Breast epithelium (tissue), 3 donors: ENCODE measurements at regions not wholly inside any gene's neighbourhood (a gene's known extent, or its start where the extent isn't known, plus 50 kb on each side); places are given as distances from the start of the nearest gene placed in this dataset.

Source experiments
- CTCF ChIP-seq, 3 donors: fragments of 450-650 bp; IDR thresholded peaks; one replicate each; pipeline ENCODE4 v1.5.1; 2016 to 2017; ENCODE audit warnings: antibody characterized with exemption in 3 of 3, mild to moderate bottlenecking in 3 of 3, moderate library complexity in 3 of 3
- POLR2A ChIP-seq: fragments of 450-650 bp; IDR thresholded peaks from one replicate; pipeline ENCODE4 v1.6.1; 2016; ENCODE audit warnings: antibody characterized with exemption, mild to moderate bottlenecking, moderate library complexity
- POLR2AphosphoS5 ChIP-seq, 3 donors: sonication (generic); formaldehyde crosslinking; IDR thresholded peaks; one replicate each; pipeline ENCODE4 v1.6.1; 2017; ENCODE audit warnings: antibody characterized with exemption in 3 of 3

GRCh38 chr4:112865443-112865842 lies 184.0 kb upstream of the ANK2 start:
- TF ChIP-seq CTCF (IDR thresholded peaks at IDR 0.05) (no peak), POLR2AphosphoS5 (IDR thresholded peaks at IDR 0.05) (no peak), POLR2A (no peak)
